ENCODE measurements at regions not wholly inside any gene's neighbourhood (a gene's known extent, or its start where the extent isn't known, plus 50 kb on each side); places are given as distances from the start of the nearest gene placed in this dataset.

DNA sequence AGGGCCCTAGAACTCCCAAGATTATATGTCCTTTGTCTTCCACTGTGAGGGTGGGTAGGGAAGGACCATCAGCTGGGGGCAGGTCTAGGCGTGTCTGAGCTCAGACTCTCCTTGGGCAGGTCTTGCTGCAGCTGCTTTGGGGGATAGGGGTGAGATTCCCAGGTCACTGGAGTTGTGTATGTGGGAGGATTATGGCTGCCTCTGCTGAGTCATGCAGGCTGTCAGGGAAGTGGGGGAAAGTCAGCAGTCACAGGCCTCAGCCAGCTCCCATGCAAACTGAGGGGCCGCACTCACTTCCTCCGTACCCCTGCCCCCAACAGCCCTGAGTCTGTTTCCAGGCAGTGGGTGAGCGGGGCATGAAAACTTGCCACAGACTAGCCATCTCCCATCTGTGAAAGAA, 600.8 kb downstream of the DIAPH3 start:
- no peaks in the 10 kb centered on the region for H3K27me3 ChIP-seq (ENCODE audit: control insufficient read depth, insufficient read depth, low read length)
- no peak overlapping the region for H3K27ac Mint-ChIP-seq
- H3K27ac ChIP-seq (ENCODE audit: low read length) = no peak overlapping the region
- no peak overlapping the region for H3K4me3 Mint-ChIP-seq
- DNase-seq (no peak), ATAC-seq (no peak)
- no peaks in the 10 kb centered on the region for H3K27me3 Mint-ChIP-seq (ENCODE audit: low read depth in 2 of 2)
- no peaks in the 10 kb centered on the region for H3K36me3 ChIP-seq (ENCODE audit: control insufficient read depth, insufficient read depth, low read length)
- H3K9me3 ChIP-seq (ENCODE audit: control insufficient read depth, insufficient read depth, low read length) = peaks cover 10% of the 10 kb centered on the region
- H3K9me3 Mint-ChIP-seq = peaks cover 6 to 18% of the 10 kb centered on the region in 2 donors
- 90% methylated on average over 4 of the region's 4 CpGs for WGBS (ENCODE audit: insufficient coverage)
- H3K4me1 Mint-ChIP-seq = no peaks in the 10 kb centered on the region
- H3K4me1 ChIP-seq (ENCODE audit: control insufficient read depth, insufficient read depth, low read length) = no peaks in the 10 kb centered on the region
- H3K36me3 Mint-ChIP-seq = peaks cover 22% of the 10 kb centered on the region
- TF ChIP-seq, protein P1, sequence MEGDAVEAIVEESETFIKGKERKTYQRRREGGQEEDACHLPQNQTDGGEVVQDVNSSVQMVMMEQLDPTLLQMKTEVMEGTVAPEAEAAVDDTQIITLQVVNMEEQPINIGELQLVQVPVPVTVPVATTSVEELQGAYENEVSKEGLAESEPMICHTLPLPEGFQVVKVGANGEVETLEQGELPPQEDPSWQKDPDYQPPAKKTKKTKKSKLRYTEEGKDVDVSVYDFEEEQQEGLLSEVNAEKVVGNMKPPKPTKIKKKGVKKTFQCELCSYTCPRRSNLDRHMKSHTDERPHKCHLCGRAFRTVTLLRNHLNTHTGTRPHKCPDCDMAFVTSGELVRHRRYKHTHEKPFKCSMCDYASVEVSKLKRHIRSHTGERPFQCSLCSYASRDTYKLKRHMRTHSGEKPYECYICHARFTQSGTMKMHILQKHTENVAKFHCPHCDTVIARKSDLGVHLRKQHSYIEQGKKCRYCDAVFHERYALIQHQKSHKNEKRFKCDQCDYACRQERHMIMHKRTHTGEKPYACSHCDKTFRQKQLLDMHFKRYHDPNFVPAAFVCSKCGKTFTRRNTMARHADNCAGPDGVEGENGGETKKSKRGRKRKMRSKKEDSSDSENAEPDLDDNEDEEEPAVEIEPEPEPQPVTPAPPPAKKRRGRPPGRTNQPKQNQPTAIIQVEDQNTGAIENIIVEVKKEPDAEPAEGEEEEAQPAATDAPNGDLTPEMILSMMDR (IDR thresholded peaks at IDR 0.05) = no peak
- intact Hi-C loops (cut with micrococcal nuclease) = no loop called here
- H3K4me3 ChIP-seq (ENCODE audit: low read length) = no peak overlapping the region

DNA sequence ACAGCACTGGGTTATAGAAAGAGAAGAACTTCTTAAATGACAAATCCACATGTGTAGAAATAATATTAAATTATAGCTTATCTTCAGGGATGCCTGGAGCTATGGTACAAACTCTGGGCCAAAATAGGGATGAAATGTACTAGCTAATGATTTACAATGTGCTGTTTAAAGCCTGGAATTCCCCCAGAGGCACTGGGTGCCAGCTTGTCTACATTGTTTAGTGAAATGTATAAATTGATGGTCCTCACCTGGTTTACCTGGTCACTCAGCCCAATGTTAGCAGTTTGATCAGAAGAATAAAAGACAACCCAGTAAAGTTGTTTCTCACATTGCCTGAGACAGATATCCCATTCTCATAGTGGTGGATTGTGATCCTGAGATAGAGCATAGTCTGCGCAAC, 597.2 kb downstream of the DIAPH3 start:
- no peak overlapping the region for H3K27ac ChIP-seq (ENCODE audit: low read length)
- WGBS (ENCODE audit: insufficient coverage) = no CpG with 5 or more reads among the region's 1 CpG
- no peak overlapping the region for H3K4me3 Mint-ChIP-seq
- peaks cover 10% of the 10 kb centered on the region for H3K9me3 ChIP-seq (ENCODE audit: control insufficient read depth, insufficient read depth, low read length)
- H3K27me3 Mint-ChIP-seq (ENCODE audit: low read depth in 2 of 2) = no peaks in the 10 kb centered on the region
- H3K27me3 ChIP-seq (ENCODE audit: control insufficient read depth, insufficient read depth, low read length) = no peaks in the 10 kb centered on the region
- H3K27ac Mint-ChIP-seq = no peak overlapping the region
- no peaks in the 10 kb centered on the region for H3K4me1 ChIP-seq (ENCODE audit: control insufficient read depth, insufficient read depth, low read length)
- TF ChIP-seq, protein P1 (IDR thresholded peaks at IDR 0.05) = no peak
- ATAC-seq = no peak
- intact Hi-C loops (cut with micrococcal nuclease) = no loop called here
- H3K4me3 ChIP-seq (ENCODE audit: low read length) = no peak overlapping the region
- H3K36me3 ChIP-seq (ENCODE audit: control insufficient read depth, insufficient read depth, low read length) = no peaks in the 10 kb centered on the region
- peaks cover 9 to 11% of the 10 kb centered on the region in 2 donors for H3K9me3 Mint-ChIP-seq
- H3K36me3 Mint-ChIP-seq = peaks cover 18% of the 10 kb centered on the region
- no peaks in the 10 kb centered on the region for H3K4me1 Mint-ChIP-seq
- no peak for DNase-seq

DNA sequence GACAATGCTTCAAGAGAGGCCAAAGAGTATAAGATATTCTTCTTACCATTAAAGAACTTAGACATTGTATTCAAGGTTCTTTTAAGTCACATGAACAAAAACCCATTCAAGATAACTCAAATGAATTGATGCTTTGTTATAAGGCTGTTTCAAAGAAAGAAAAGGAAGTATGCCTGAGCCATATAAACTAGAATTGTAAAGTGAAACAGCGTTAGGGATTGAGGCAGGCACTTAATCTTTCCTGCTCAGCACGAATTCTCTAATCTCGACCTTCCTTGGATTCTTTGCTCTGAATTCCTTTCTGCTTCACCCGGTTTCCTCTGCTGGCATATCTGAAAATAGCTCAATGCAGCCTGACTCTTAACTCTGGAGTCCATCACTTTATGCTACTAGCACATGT, 595.4 kb downstream of the DIAPH3 start:
- intact Hi-C loops (cut with micrococcal nuclease) = no loop called here
- H3K36me3 ChIP-seq (ENCODE audit: control insufficient read depth, insufficient read depth, low read length) = no peaks in the 10 kb centered on the region
- Mint-ChIP-seq H3K27ac (no peak overlapping the region), H3K27me3 (ENCODE audit: low read depth in 2 of 2) (no peaks in the 10 kb centered on the region), H3K4me3 (no peak overlapping the region), H3K36me3 (peaks cover 16% of the 10 kb centered on the region), H3K4me1 (no peaks in the 10 kb centered on the region), H3K9me3 (peaks cover 8 to 11% of the 10 kb centered on the region in 2 donors)
- TF ChIP-seq, protein P1 (IDR thresholded peaks at IDR 0.05) = no peak
- no peak for ATAC-seq
- no peak overlapping the region for H3K27ac ChIP-seq (ENCODE audit: low read length)
- H3K4me1 ChIP-seq (ENCODE audit: control insufficient read depth, insufficient read depth, low read length) = no peaks in the 10 kb centered on the region
- WGBS (ENCODE audit: insufficient coverage) = 70% methylated on average over 4 of the region's 4 CpGs
- no peaks in the 10 kb centered on the region for H3K27me3 ChIP-seq (ENCODE audit: control insufficient read depth, insufficient read depth, low read length)
- no peak for DNase-seq
- no peaks in the 10 kb centered on the region for H3K9me3 ChIP-seq (ENCODE audit: control insufficient read depth, insufficient read depth, low read length)
- no peak overlapping the region for H3K4me3 ChIP-seq (ENCODE audit: low read length)

DNA sequence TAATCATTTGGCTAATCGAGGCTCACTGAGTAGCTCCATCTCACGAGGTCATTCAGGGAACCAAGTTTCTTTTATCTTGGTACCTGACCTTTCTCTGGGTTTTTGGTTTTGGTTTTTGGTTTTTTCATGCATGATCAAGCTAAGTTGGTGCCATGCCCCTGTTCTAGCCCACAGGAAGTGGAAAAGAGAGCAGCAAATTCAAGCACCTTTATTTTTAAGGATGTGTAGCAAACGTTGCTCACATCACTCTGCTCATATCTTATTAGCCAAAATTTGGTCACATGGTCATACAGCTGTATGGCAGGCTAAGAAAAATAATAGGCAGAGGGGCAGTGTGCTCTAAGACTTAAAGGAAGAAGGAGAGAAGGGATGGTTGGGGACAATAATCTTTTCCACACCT, 593.5 kb downstream of the DIAPH3 start:
- Histone ChIP-seq H3K9me3 (ENCODE audit: control insufficient read depth, insufficient read depth, low read length) (no peaks in the 10 kb centered on the region), H3K36me3 (ENCODE audit: control insufficient read depth, insufficient read depth, low read length) (no peaks in the 10 kb centered on the region), H3K27ac (ENCODE audit: low read length) (no peak overlapping the region), H3K27me3 (ENCODE audit: control insufficient read depth, insufficient read depth, low read length) (no peaks in the 10 kb centered on the region), H3K4me3 (ENCODE audit: low read length) (no peak overlapping the region), H3K4me1 (ENCODE audit: control insufficient read depth, insufficient read depth, low read length) (no peaks in the 10 kb centered on the region)
- 35% methylated on average over 3 of the region's 3 CpGs for WGBS (ENCODE audit: insufficient coverage)
- intact Hi-C loops (cut with micrococcal nuclease) = no loop called here
- Mint-ChIP-seq H3K36me3 (peaks cover 18% of the 10 kb centered on the region), H3K4me1 (no peaks in the 10 kb centered on the region), H3K4me3 (no peak overlapping the region), H3K27me3 (ENCODE audit: low read depth in 2 of 2) (no peaks in the 10 kb centered on the region), H3K9me3 (peaks cover 8 to 9% of the 10 kb centered on the region in 2 donors), H3K27ac (no peak overlapping the region)
- no peak for ATAC-seq
- DNase-seq = no peak
- TF ChIP-seq, protein P1 (IDR thresholded peaks at IDR 0.05) = no peak
